ENCODE measurements at regions not wholly inside any gene's neighbourhood (a gene's known extent, or its start where the extent isn't known, plus 50 kb on each side); places are given as distances from the start of the nearest gene placed in this dataset.

DNA sequence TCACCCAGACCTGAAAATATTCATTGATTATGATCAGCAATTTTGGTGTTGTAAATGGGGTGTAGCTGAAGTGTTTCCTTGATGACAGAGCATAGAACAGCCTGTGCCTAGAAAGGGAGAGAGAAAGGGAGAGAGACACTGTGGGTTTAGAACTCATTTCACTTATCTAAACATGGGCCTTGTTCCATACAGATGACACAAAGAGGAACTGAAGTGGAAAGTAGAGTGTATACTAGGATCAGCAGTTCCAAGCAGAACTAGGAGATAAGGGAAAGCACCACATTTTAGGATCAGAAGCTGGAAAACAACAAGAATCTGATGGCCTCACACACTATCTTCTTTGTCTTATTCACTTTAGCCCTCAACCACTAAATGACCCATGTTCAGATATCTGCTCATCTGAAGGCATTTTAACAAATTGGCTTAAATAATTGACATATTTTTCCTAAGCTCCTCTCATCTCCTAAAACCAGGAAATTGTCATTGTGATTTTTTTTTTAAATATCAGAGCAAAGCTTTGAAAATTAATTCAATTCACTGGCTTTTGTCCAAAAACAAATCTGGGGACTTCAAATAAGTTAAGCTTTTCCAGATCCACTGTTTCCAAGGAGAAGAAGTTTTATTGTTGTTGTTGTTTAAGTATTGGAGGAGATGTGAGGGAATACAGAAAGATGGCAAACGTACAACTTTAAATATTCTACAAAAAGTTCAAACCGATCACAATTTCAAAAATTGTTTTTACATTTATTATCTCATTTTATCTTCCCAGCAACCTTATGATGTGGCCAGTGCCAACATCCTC is 103.8 kb downstream of the LYPLAL1 start:
- no peak for DNase-seq (ENCODE audit: low read depth in 2 of 2)

DNA sequence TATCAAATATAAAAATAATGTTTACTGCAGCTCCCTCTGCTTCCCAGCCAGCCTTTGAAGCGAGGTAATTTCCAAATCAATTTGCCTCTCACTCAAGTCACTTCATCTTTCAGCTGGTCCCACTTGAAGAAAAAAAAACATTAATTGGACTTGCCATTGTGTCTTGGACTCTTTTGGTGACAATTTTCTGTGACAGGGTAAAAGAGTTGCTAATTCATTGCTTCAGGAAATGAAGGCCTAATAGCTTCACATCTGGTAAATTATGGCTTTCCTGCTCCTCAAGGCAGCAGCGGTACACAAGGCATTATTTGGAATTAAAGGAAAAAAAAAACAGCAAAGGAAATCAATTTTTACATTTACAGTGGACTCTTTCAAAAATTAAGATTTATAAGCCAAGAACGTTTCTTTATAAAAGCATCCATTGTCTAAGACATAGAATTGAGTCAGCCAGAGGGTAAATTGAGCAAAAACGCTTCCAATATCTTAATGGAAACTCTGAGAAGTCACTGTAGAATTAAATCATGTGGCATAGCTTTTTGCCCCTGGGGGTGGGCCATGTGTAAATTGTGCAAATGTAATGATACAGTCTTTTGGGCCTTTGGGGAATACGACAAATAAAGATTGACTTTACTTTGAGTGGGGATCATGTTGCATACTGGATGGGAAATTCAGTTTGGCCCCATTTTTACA is 102.5 kb downstream of the LYPLAL1 start:
- no peak for DNase-seq (ENCODE audit: low read depth in 2 of 2)

DNA sequence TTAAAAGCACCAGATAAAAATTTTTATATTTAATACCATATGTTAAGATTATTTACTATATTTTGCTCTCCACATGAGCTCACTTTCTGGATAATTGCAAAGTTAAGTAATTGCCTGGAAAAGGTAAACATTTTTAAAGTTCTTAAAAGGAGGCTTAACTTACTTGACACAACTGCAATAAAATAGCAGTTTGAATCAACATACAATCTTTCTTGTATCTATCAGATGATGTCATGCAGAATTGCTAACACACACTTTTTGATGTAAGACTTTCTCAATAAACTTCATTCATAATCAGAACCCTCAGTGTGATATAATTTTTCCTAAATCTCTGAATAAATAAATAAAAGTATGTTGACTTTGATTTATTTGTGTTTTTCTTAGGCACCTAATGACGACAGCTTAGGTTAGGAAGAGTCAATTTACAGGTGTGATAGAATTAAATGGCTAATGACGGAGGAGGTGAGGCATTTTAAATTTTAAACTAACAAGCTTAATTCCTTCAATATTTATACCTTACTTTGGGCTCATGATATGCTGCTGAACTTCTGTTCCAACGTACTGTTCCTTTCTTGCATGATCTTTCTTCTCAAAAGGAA is 99.5 kb downstream of the LYPLAL1 start:
- DNase-seq (ENCODE audit: low read depth in 2 of 2): no peak

DNA sequence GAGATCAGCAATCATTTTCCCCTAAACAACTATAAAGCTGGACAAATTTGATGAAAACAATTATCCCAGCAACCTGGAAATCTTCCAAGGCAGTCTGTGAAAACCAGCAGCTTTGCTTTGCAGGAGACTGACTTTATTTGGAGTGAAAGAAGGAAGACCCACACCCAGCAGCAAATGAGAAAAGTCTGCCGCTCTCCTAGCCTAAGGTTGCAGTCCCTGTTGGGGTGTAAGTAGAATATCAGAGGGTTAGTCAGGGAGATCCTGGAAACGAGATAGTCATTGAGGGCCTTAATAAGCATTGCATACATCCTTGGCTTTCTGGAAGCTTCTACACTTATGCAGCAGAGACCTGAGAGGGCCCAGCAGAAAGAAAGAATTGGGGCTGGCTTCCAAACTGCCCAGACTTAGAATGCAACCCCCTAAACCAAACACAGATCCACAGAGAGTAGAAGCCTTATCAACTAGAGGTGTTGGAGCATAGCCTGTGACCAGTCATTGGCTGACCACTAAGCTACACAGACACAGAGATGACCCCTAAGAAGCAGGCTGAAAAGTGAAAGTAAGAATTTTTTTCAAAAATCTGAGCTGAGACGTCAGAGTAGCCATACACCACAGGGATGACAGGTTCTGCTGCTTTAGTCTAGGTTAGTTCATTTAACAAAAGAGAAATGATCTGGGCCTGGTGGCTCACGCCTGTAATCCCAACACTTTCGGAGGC is 98.3 kb downstream of the LYPLAL1 start:
- no peak for DNase-seq (ENCODE audit: low read depth in 2 of 2)

DNA sequence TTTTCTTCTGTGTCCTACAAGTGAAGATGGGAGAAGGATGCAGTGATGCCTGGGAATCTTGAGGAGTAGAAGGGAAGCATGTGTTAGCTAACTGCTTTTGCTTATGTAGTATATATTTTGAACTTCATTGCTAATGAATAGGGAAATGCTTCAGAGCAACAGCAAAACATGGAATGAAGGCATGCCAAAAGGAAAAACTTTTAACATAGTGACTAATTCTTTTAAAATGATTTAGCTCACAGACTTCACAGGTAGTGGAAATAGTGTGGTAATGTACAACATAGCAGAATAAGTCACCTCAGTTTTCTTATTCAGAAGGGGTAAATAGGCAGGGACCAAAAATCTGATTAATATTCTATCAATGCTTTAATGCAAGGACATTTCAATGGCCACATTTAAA is 95.5 kb downstream of the LYPLAL1 start:
- DNase-seq (ENCODE audit: low read depth in 2 of 2): no peak

DNA sequence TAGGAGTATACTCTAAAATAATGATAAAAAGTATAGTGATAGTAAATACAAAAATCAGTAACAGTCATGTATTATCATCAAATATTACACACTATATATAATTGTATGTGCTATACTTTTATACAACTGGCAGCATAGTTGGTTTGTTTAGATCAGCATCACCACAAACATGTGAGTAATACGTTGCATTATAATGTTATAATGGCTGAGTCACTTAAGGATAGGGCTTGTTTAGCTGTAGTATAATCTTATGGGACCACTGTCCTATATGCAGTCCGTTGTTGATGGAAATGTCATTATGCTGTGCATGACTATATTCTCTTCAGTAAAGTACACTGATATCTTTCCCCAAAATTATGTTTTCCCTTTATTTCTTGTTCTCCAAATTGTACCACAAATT is 92.8 kb downstream of the LYPLAL1 start:
- no peak for DNase-seq (ENCODE audit: low read depth in 2 of 2)

DNA sequence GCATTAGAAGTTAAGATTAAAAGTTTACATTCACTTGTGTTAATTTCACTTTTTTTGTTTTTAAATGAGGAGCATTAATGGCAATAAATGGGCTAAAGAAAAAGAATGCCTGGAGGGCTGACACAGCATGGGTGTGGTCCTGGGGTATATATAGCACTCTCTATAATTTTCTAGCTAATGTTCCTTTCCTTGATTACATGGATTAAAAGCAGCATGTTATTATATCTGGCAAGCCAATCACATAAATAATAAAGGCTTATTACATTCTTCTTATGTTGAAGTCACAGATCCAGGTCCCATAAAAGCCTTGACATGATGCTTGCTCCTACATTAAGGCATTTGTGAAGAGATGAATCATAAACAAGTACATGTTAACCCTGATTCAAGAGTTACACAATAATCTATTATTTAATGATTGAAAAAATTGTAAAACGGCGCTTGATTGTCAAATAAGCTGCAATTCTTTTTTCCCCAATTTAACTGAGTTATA is 91.4 kb downstream of the LYPLAL1 start:
- DNase-seq (ENCODE audit: low read depth in 2 of 2): no peak

DNA sequence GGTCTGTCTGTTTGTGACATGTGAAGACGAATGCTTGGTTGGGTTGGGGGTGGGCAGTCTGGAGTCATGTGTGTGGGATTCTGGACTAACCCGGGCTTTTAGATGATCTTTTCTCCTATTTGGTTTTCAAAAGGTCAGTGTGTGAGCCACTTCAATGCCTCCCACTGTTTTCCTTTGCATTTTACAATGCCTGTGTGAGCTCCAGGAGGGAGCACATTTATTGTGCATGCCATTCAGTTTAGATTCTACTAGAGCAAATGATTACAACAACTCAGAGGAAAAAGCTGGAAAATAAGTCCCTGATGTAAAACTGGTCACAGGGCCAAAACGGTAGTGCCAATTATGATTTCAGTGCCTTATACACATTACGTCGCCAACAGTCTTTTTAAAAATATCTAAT is 90.9 kb downstream of the LYPLAL1 start:
- no peak for DNase-seq (ENCODE audit: low read depth in 2 of 2)

Measured in fibroblast of skin of left quadriceps (primary cell).